Vagina (tissue), 2 donors: ENCODE measurements at regions not wholly inside any gene's neighbourhood (a gene's known extent, or its start where the extent isn't known, plus 50 kb on each side); places are given as distances from the start of the nearest gene placed in this dataset.

Source experiments
- DNase-seq, 2 donors: peaks; one replicate each; pipeline ENCODE4 v3.0.0-alpha.2; 2017; ENCODE audit errors: extremely low spot score in 2 of 2
- H3K27ac ChIP-seq: fragments of 200-600 bp; sonication (generic); one replicate; pipeline ENCODE4 v1.5.1; 2019
- H3K27me3 ChIP-seq: fragments of 200-600 bp; sonication (generic); one replicate; pipeline ENCODE4 v1.5.1; 2019
- H3K36me3 ChIP-seq, 2 donors: fragments of 200-600 bp; sonication (generic); one replicate each; pipeline ENCODE4 v1.5.1; 2017 to 2019
- H3K4me1 ChIP-seq: fragments of 200-600 bp; sonication (generic); one replicate; pipeline ENCODE4 v1.5.1; 2019
- H3K4me3 ChIP-seq, 2 donors: fragments of 200-600 bp; sonication (generic); 1 replicate in 1 of 2; 2 replicates in 1 of 2; pipeline ENCODE4 v1.5.1; 2016 to 2019
- H3K9me3 ChIP-seq: fragments of 200-600 bp; sonication (generic); one replicate; pipeline ENCODE4 v1.5.1; 2019
- CTCF ChIP-seq, 3 experiments: fragments of 450-650 bp in 2 of 3; fragments of 200-600 bp in 1 of 3; sonication (generic) in 1 of 3; IDR thresholded peaks; one replicate each; pipeline ENCODE4 v1.5.1; 2017 to 2019; ENCODE audit warnings: antibody characterized with exemption in 3 of 3, mild to moderate bottlenecking in 2 of 3, moderate library complexity in 2 of 3
- POLR2A ChIP-seq, 2 donors: fragments of 450-650 bp; IDR thresholded peaks; one replicate each; pipeline ENCODE4 v1.6.1; 2017; ENCODE audit warnings: antibody characterized with exemption in 2 of 2, mild to moderate bottlenecking in 2 of 2, moderate library complexity in 2 of 2
- POLR2AphosphoS5 ChIP-seq, 2 donors: sonication (generic); formaldehyde crosslinking; IDR thresholded peaks; one replicate each; pipeline ENCODE4 v1.9.0; 2017; ENCODE audit warnings: antibody characterized with exemption in 2 of 2, mild to moderate bottlenecking in 2 of 2, low read depth in 1 of 2; ENCODE audit not compliant: insufficient read depth in 1 of 2
- intact Hi-C: fragments of 100-400 bp; cut with DNase I; formaldehyde crosslinking; loops from one replicate; pipeline ENCODE4 v1.15.1; 2023

- no peaks in the 10 kb centered on the region for H3K36me3 ChIP-seq
- no peak overlapping the region for H3K27ac ChIP-seq
- no peak overlapping the region for H3K4me3 ChIP-seq
- no peaks in the 10 kb centered on the region for H3K27me3 ChIP-seq
- no peak for TF ChIP-seq CTCF (IDR thresholded peaks at IDR 0.05)
- no peak for TF ChIP-seq POLR2A (IDR thresholded peaks at IDR 0.05)
- TF ChIP-seq POLR2AphosphoS5 (IDR thresholded peaks at IDR 0.05; ENCODE audit: insufficient read depth in 1 of 2, low read depth in 1 of 2): no peak
- peaks cover 8% of the 10 kb centered on the region for H3K4me1 ChIP-seq
- no peak for DNase-seq
- H3K9me3 ChIP-seq: no peaks in the 10 kb centered on the region
- intact Hi-C loops: loop anchor here (10.0 kb wide), 1 partner anchor 166 kb away; no protein-coding TSS in a partner anchor
These were observed 91.0 kb upstream of the NFE2L3 start for GRCh38 chr7:26060733-26061677.

DNA sequence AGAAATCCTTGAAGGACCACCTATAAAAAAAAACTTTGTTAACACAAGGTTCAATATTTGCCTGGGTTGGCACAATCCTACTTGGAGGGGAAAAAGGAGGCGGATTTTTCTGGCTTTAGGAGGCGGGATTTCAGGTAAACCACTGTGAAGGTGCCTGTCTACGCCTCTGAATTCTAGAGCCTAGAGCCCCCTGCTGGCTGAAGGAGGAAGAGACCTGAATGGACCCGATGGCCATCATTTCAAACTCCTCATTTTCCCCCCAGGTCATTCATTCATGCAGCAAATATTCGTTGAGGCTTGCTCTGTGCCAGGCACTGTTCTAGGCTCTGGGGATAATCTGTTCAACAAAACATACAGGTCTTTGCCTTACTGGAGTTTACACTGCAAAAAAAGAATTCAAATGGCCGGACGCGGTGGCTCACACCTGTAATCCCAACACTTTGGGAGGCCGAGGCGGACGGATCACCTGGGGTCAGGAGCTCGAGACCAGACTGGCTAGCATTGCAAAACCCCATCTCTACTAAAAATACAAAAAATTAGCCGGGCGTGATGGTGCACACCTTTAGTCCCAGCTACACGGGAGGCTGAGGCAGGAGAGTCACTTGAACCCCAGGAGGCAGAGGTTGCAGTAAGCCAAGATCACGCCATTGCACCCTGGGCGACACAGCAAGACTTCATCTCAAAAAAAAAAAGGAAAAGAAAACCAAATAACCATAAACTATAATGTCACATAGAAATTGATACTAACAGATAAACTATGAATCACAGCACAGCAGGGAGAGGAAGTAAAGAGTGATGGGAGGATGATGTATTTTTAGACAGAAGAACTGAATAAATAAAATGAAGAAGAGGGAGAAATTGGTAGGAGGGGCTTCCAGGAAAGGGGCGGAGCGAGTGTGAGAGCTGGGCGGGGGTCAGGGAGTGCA, 90.1 kb upstream of the NFE2L3 start:
- Histone ChIP-seq H3K4me1 (peaks cover 8% of the 10 kb centered on the region), H3K27ac (no peak overlapping the region), H3K4me3 (no peak overlapping the region), H3K36me3 (no peaks in the 10 kb centered on the region), H3K27me3 (no peaks in the 10 kb centered on the region), H3K9me3 (no peaks in the 10 kb centered on the region)
- intact Hi-C loops: loop anchor here (10.0 kb wide), 1 partner anchor 167 kb away; no protein-coding TSS in a partner anchor
- DNase-seq: no peak
- TF ChIP-seq CTCF (IDR thresholded peaks at IDR 0.05) (peak; percentile 40 to 58 (median 57)), POLR2A (IDR thresholded peaks at IDR 0.05) (no peak), POLR2AphosphoS5 (IDR thresholded peaks at IDR 0.05; ENCODE audit: insufficient read depth in 1 of 2, low read depth in 1 of 2) (no peak)

- intact Hi-C loops: loop anchor here (10.0 kb wide), 1 partner anchor 171 kb away; no protein-coding TSS in a partner anchor
- no peak for DNase-seq
These were observed 86.3 kb upstream of the NFE2L3 start for GRCh38 chr7:26065652-26066051.

GRCh38 chr7:26066736-26067135, 85.3 kb upstream of the NFE2L3 start:
- peaks cover 2% of the 10 kb centered on the region for H3K4me1 ChIP-seq
- TF ChIP-seq POLR2AphosphoS5 (IDR thresholded peaks at IDR 0.05; ENCODE audit: insufficient read depth in 1 of 2, low read depth in 1 of 2) (no peak), POLR2A (IDR thresholded peaks at IDR 0.05) (no peak)
- no peaks in the 10 kb centered on the region for H3K9me3 ChIP-seq
- no peaks in the 10 kb centered on the region for H3K36me3 ChIP-seq
- H3K27me3 ChIP-seq: no peaks in the 10 kb centered on the region
- no peak overlapping the region for H3K4me3 ChIP-seq
- DNase-seq: no peak
- H3K27ac ChIP-seq: no peak overlapping the region
- intact Hi-C loops: loop anchor here (10.0 kb wide), 1 partner anchor 172 kb away; no protein-coding TSS in a partner anchor

More at GRCh38 chr7:26065652-26066051, 86.3 kb upstream of the NFE2L3 start:
- H3K4me3 ChIP-seq: no peak overlapping the region
- H3K9me3 ChIP-seq: no peaks in the 10 kb centered on the region
- peaks cover 8% of the 10 kb centered on the region for H3K4me1 ChIP-seq
- TF ChIP-seq POLR2A (IDR thresholded peaks at IDR 0.05) (no peak), POLR2AphosphoS5 (IDR thresholded peaks at IDR 0.05; ENCODE audit: insufficient read depth in 1 of 2, low read depth in 1 of 2) (no peak), CTCF (IDR thresholded peaks at IDR 0.05) (no peak)
- H3K27me3 ChIP-seq: no peaks in the 10 kb centered on the region
- H3K27ac ChIP-seq: no peak overlapping the region
- no peaks in the 10 kb centered on the region for H3K36me3 ChIP-seq

GRCh38 chr7:26070290-26070689, 81.7 kb upstream of the NFE2L3 start:
- intact Hi-C loops: no loop called here
- H3K36me3 ChIP-seq: no peaks in the 10 kb centered on the region
- DNase-seq: no peak
- TF ChIP-seq POLR2AphosphoS5 (IDR thresholded peaks at IDR 0.05; ENCODE audit: insufficient read depth in 1 of 2, low read depth in 1 of 2) (no peak), CTCF (IDR thresholded peaks at IDR 0.05) (no peak), POLR2A (IDR thresholded peaks at IDR 0.05) (no peak)
- H3K4me1 ChIP-seq: no peaks in the 10 kb centered on the region
- no peak overlapping the region for H3K27ac ChIP-seq
- H3K27me3 ChIP-seq: no peaks in the 10 kb centered on the region
- no peak overlapping the region for H3K4me3 ChIP-seq
- no peaks in the 10 kb centered on the region for H3K9me3 ChIP-seq
